WTC11 (cell line): ENCODE measurements at regions not wholly inside any gene's neighbourhood (a gene's known extent, or its start where the extent isn't known, plus 50 kb on each side); places are given as distances from the start of the nearest gene placed in this dataset.

ENCODE experiments used
- ATAC-seq: fragments of 200-7000 bp; cut with Tn5 transposase; 2 replicates; pipeline ENCODE4 v1.10.0; 2021; ENCODE audit warnings: mild to moderate bottlenecking, moderate library complexity
- CTCF ChIA-PET: fragments of 300-600 bp; sonication (Branson Sonifier 250); formaldehyde crosslinking; loops from one replicate; lab custom pipeline; 2021; ENCODE audit warnings: antibody characterized with exemption; lab: Charles Lee
- POLR2A ChIA-PET: fragments of 350-600 bp; sonication (Branson Sonifier 250); formaldehyde crosslinking; loops from one replicate; lab custom pipeline; 2021; ENCODE audit warnings: antibody characterized with exemption; lab: Charles Lee
- DNase-seq: peaks from one replicate; pipeline ENCODE4 v3.0.0; 2021; ENCODE audit warnings: low spot score
- H3K27ac Mint-ChIP-seq: 2 replicates; pipeline ENCODE4 v1.8.0; 2021; ENCODE audit warnings: mixed read lengths
- H3K27me3 Mint-ChIP-seq: 2 replicates; pipeline ENCODE4 v1.8.0; 2021; ENCODE audit warnings: low read depth, mild to moderate bottlenecking, moderate library complexity, mixed read lengths
- H3K36me3 Mint-ChIP-seq: 2 replicates; pipeline ENCODE4 v1.8.0; 2021; ENCODE audit warnings: mixed read lengths
- H3K4me1 Mint-ChIP-seq: 2 replicates; pipeline ENCODE4 v1.8.0; 2022; ENCODE audit warnings: mixed read lengths
- H3K4me3 Mint-ChIP-seq: 2 replicates; pipeline ENCODE4 v1.8.0; 2021; ENCODE audit warnings: mild to moderate bottlenecking, moderate library complexity, mixed read lengths
- H3K9me3 Mint-ChIP-seq: 2 replicates; pipeline ENCODE4 v1.8.0; 2021; ENCODE audit warnings: mixed read lengths
- CREM ChIP-seq: sonication (generic); formaldehyde crosslinking; IDR thresholded peaks from 2 replicates; pipeline ENCODE4 v1.8.1; 2022; ENCODE audit warnings: mild to moderate bottlenecking, missing genetic modification reagents, moderate library complexity
- EMX1 ChIP-seq: fragments of 250-450 bp; sonication (Bioruptor Pico); IDR thresholded peaks from 2 replicates; pipeline ENCODE4 v1.8.0; 2021; ENCODE audit warnings: mild to moderate bottlenecking
- HMGXB4 ChIP-seq: sonication (generic); formaldehyde crosslinking; IDR thresholded peaks from 2 replicates; pipeline ENCODE4 v1.8.1; 2023; ENCODE audit warnings: mild to moderate bottlenecking, moderate library complexity, missing genetic modification reagents
- JUN ChIP-seq: sonication (generic); formaldehyde crosslinking; IDR thresholded peaks from 2 replicates; pipeline ENCODE4 v1.8.0; 2023; ENCODE audit warnings: mild to moderate bottlenecking, missing genetic modification reagents
- KAT7 ChIP-seq: sonication (generic); formaldehyde crosslinking; IDR thresholded peaks from 2 replicates; pipeline ENCODE4 v1.8.1; 2023; ENCODE audit warnings: missing genetic modification reagents, mild to moderate bottlenecking, borderline replicate concordance
- NFATC4 ChIP-seq: fragments of 250-450 bp; sonication (Bioruptor Pico); IDR thresholded peaks from 2 replicates; pipeline ENCODE4 v1.9.0; 2021; ENCODE audit warnings: mild to moderate bottlenecking
- NFE2L1 ChIP-seq: sonication (generic); formaldehyde crosslinking; IDR thresholded peaks from 2 replicates; pipeline ENCODE4 v1.8.1; 2023; ENCODE audit warnings: missing genetic modification reagents
- OVOL2 ChIP-seq: fragments of 250-450 bp; sonication (Bioruptor Pico); IDR thresholded peaks from 2 replicates; pipeline ENCODE4 v1.9.0; 2021; ENCODE audit warnings: mild to moderate bottlenecking, borderline replicate concordance
- PREB ChIP-seq: sonication (generic); formaldehyde crosslinking; IDR thresholded peaks from 2 replicates; pipeline ENCODE4 v1.8.1; 2022; ENCODE audit warnings: mild to moderate bottlenecking, missing genetic modification reagents, moderate library complexity, borderline replicate concordance
- RORB ChIP-seq: fragments of 250-450 bp; sonication (Bioruptor Pico); IDR thresholded peaks from 2 replicates; pipeline ENCODE4 v1.9.0; 2021; ENCODE audit warnings: mild to moderate bottlenecking
- SMAD3 ChIP-seq: sonication (generic); formaldehyde crosslinking; IDR thresholded peaks from 2 replicates; pipeline ENCODE4 v1.8.0; 2022; ENCODE audit warnings: missing genetic modification reagents, mild to moderate bottlenecking, borderline replicate concordance
- SOX15 ChIP-seq: fragments of 250-450 bp; sonication (Bioruptor Pico); IDR thresholded peaks from 2 replicates; pipeline ENCODE4 v1.9.0; 2021; ENCODE audit warnings: mild to moderate bottlenecking
- TP53 ChIP-seq: sonication (generic); formaldehyde crosslinking; IDR thresholded peaks from 2 replicates; pipeline ENCODE4 v1.8.1; 2023; ENCODE audit warnings: mild to moderate bottlenecking, missing genetic modification reagents
- ZNF219 ChIP-seq: sonication (generic); formaldehyde crosslinking; IDR thresholded peaks from 2 replicates; pipeline ENCODE4 v1.8.0; 2023; ENCODE audit warnings: missing genetic modification reagents, mild to moderate bottlenecking, borderline replicate concordance
- ZNF416 ChIP-seq: fragments of 250-450 bp; sonication (Bioruptor Pico); IDR thresholded peaks from 2 replicates; pipeline ENCODE4 v1.9.0; 2021; ENCODE audit warnings: mild to moderate bottlenecking, inconsistent platforms
- TF ChIP-seq, protein P1 (sequence below): fragments of 250-450 bp; sonication (Bioruptor Pico); IDR thresholded peaks from 2 replicates; pipeline ENCODE4 v1.9.0; 2021; ENCODE audit warnings: mild to moderate bottlenecking, borderline replicate concordance
- TF ChIP-seq, protein P2 (sequence below): sonication (generic); formaldehyde crosslinking; IDR thresholded peaks from 2 replicates; pipeline ENCODE4 v1.8.1; 2022; ENCODE audit warnings: low read depth, missing genetic modification reagents, borderline replicate concordance

- TF ChIP-seq, protein P1, sequence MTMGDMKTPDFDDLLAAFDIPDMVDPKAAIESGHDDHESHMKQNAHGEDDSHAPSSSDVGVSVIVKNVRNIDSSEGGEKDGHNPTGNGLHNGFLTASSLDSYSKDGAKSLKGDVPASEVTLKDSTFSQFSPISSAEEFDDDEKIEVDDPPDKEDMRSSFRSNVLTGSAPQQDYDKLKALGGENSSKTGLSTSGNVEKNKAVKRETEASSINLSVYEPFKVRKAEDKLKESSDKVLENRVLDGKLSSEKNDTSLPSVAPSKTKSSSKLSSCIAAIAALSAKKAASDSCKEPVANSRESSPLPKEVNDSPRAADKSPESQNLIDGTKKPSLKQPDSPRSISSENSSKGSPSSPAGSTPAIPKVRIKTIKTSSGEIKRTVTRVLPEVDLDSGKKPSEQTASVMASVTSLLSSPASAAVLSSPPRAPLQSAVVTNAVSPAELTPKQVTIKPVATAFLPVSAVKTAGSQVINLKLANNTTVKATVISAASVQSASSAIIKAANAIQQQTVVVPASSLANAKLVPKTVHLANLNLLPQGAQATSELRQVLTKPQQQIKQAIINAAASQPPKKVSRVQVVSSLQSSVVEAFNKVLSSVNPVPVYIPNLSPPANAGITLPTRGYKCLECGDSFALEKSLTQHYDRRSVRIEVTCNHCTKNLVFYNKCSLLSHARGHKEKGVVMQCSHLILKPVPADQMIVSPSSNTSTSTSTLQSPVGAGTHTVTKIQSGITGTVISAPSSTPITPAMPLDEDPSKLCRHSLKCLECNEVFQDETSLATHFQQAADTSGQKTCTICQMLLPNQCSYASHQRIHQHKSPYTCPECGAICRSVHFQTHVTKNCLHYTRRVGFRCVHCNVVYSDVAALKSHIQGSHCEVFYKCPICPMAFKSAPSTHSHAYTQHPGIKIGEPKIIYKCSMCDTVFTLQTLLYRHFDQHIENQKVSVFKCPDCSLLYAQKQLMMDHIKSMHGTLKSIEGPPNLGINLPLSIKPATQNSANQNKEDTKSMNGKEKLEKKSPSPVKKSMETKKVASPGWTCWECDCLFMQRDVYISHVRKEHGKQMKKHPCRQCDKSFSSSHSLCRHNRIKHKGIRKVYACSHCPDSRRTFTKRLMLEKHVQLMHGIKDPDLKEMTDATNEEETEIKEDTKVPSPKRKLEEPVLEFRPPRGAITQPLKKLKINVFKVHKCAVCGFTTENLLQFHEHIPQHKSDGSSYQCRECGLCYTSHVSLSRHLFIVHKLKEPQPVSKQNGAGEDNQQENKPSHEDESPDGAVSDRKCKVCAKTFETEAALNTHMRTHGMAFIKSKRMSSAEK (CRISPR knock-in tag) = no peak
- TF ChIP-seq SMAD3 (CRISPR knock-in tag) = no peak
- TF ChIP-seq JUN (CRISPR knock-in tag) = no peak
- no peak for TF ChIP-seq KAT7
- no peak for TF ChIP-seq PREB (CRISPR knock-in tag)
- TF ChIP-seq, protein P2, sequence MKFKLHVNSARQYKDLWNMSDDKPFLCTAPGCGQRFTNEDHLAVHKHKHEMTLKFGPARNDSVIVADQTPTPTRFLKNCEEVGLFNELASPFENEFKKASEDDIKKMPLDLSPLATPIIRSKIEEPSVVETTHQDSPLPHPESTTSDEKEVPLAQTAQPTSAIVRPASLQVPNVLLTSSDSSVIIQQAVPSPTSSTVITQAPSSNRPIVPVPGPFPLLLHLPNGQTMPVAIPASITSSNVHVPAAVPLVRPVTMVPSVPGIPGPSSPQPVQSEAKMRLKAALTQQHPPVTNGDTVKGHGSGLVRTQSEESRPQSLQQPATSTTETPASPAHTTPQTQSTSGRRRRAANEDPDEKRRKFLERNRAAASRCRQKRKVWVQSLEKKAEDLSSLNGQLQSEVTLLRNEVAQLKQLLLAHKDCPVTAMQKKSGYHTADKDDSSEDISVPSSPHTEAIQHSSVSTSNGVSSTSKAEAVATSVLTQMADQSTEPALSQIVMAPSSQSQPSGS = no peak
Observed at GRCh38 chr6:143616741-143617140, 61.0 kb upstream of the PHACTR2 start (continued).

DNA sequence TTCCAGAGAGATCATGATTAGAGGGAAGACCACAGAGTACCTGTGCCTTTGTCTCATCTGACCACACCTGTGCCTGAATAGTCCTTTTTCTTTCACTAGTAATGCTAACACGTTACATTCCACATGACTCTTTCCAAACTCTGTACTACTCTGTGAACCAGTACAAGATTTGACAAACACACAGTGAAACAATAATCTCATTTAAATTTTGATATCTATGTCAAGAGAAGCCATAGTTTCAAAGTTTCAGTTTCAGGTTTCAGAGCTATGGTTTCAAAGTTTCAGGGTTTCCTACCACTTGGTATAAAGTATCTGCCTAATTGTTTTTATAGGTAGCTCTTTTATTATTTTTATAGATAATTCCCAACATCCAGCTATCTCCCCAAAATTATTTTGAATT, 62.0 kb upstream of the PHACTR2 start:
- H3K27ac Mint-ChIP-seq = no peak overlapping the region
- H3K9me3 Mint-ChIP-seq = no peaks in the 10 kb centered on the region
- POLR2A ChIA-PET = no interaction called here
- no peak for ATAC-seq
- TF ChIP-seq RORB (CRISPR knock-in tag) (no peak), CREM (no peak), OVOL2 (CRISPR knock-in tag) (no peak), ZNF219 (no peak), ZNF416 (CRISPR knock-in tag) (no peak), SOX15 (no peak), EMX1 (CRISPR knock-in tag) (no peak), HMGXB4 (CRISPR knock-in tag) (no peak), NFATC4 (no peak), NFE2L1 (CRISPR knock-in tag) (no peak)
- peaks cover 5% of the 10 kb centered on the region for H3K4me1 Mint-ChIP-seq
- H3K27me3 Mint-ChIP-seq = no peaks in the 10 kb centered on the region
- no peaks in the 10 kb centered on the region for H3K36me3 Mint-ChIP-seq
- CTCF ChIA-PET = no interaction called here
- H3K4me3 Mint-ChIP-seq = no peak overlapping the region
- no peak for DNase-seq

- Mint-ChIP-seq H3K27me3 (no peaks in the 10 kb centered on the region), H3K27ac (no peak overlapping the region), H3K4me1 (peaks cover 4% of the 10 kb centered on the region; the same call in 1 of the 2 replicates), H3K9me3 (no peaks in the 10 kb centered on the region), H3K4me3 (no peak overlapping the region)
- POLR2A ChIA-PET = no interaction called here
- CTCF ChIA-PET = no interaction called here
- ATAC-seq (no peak), DNase-seq (no peak)
- TF ChIP-seq TP53 (CRISPR knock-in tag) = no peak
- TF ChIP-seq, all 79 proteins: peak for 0
- H3K36me3 Mint-ChIP-seq = no peaks in the 10 kb centered on the region
Observed at GRCh38 chr6:143614235-143614634, 63.5 kb upstream of the PHACTR2 start.
